Astrocyte (in vitro differentiated cells and primary cell): ENCODE measurements at regions not wholly inside any gene's neighbourhood (a gene's known extent, or its start where the extent isn't known, plus 50 kb on each side); places are given as distances from the start of the nearest gene placed in this dataset.

Source experiments
- EZH2 ChIP-seq: IDR thresholded peaks from 2 replicates; pipeline ENCODE4 v1.6.1; 2012; ENCODE audit warnings: mild to moderate bottlenecking, low read length, inconsistent platforms; ENCODE audit not compliant: insufficient read depth
- TF ChIP-seq, protein P1 (sequence below): IDR thresholded peaks from 2 replicates; pipeline ENCODE4 v1.5.1; 2011; ENCODE audit warnings: low read depth, mild to moderate bottlenecking, inconsistent platforms, low read length, moderate library complexity; ENCODE audit not compliant: insufficient read depth

DNA sequence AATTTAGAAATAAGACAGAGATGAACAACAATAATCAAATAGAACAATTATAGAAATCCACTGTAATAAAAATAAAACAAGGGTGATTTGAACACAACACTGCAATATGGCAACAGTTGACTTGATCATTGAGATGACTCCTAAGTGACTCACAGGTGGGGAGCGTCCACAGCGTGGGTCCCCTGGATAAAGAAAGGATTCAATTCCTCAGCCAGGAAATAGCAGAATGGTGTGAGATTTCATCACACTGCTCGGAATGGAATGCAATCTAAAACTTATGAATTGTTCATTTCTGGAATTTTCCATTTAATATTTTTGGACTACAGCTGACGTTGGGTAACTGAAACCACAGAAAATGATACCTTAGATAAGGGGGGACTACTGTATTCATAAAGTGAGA, 82.0 kb downstream of the CNTN3 start:
- TF ChIP-seq, protein P1, sequence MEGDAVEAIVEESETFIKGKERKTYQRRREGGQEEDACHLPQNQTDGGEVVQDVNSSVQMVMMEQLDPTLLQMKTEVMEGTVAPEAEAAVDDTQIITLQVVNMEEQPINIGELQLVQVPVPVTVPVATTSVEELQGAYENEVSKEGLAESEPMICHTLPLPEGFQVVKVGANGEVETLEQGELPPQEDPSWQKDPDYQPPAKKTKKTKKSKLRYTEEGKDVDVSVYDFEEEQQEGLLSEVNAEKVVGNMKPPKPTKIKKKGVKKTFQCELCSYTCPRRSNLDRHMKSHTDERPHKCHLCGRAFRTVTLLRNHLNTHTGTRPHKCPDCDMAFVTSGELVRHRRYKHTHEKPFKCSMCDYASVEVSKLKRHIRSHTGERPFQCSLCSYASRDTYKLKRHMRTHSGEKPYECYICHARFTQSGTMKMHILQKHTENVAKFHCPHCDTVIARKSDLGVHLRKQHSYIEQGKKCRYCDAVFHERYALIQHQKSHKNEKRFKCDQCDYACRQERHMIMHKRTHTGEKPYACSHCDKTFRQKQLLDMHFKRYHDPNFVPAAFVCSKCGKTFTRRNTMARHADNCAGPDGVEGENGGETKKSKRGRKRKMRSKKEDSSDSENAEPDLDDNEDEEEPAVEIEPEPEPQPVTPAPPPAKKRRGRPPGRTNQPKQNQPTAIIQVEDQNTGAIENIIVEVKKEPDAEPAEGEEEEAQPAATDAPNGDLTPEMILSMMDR: no peak
- TF ChIP-seq EZH2: no peak
